ENCODE measurements at regions not wholly inside any gene's neighbourhood (a gene's known extent, or its start where the extent isn't known, plus 50 kb on each side); places are given as distances from the start of the nearest gene placed in this dataset.

DNA sequence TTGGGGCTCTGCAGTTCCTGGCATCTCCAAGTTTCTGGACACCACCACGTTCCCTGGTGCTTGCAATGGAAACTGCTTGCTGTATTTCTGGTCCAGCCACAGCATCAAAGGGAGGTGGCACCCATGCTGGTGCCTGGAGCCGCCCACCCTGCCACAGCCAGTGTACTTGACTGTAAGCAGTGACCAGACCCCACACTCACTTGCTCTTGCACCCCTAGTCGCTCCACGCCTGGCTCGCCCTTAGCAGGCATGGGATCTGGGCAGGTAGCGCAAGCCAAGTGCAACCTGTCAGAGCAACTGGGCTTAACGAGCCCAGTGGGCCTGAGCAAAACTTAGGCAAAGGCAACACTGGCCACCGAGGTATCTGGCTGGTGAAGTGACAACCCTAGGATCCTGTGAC, 648.2 kb upstream of the PCDH9 start:
- no peak overlapping the region for H3K4me2 ChIP-seq (ENCODE audit: insufficient read depth in 1 of 2, low read depth in 2 of 2, low read length in 2 of 2)
- no peak overlapping the region for H3K4ac ChIP-seq (replicated peaks; ENCODE audit: insufficient read length, low read depth, low read length)
- no peak overlapping the region for H2AFZ ChIP-seq (ENCODE audit: low read length)
- H3K36me3 ChIP-seq (ENCODE audit: control insufficient read depth in 2 of 4, insufficient read depth in 4 of 4, low read length in 3 of 4): no peaks in the 10 kb centered on the region
- no peak overlapping the region for H3K23ac ChIP-seq (ENCODE audit: insufficient read length)
- H2BK120ac ChIP-seq (replicated peaks; ENCODE audit: low read depth, low read length): no peak overlapping the region
- H2BK12ac ChIP-seq (ENCODE audit: low read depth, low read length): no peak overlapping the region
- no peak overlapping the region for H2AK5ac ChIP-seq (ENCODE audit: low read depth, low read length)
- TF ChIP-seq TCF12 (IDR thresholded peaks at IDR 0.05; ENCODE audit: low read depth, low read length) (no peak), KDM1A (IDR thresholded peaks at IDR 0.05; ENCODE audit: borderline replicate concordance, low read length) (no peak), RBBP5 (IDR thresholded peaks at IDR 0.05; ENCODE audit: borderline replicate concordance, low read depth, low read length) (no peak)
- no peak overlapping the region for H4K8ac ChIP-seq (ENCODE audit: extremely low read depth, insufficient read depth, low read length)
- CTCF ChIA-PET (ENCODE audit: partially characterized antibody): no interaction called here
- H3K79me2 ChIP-seq (ENCODE audit: control insufficient read depth in 1 of 2, insufficient read depth in 2 of 2, low read length in 2 of 2): no peaks in the 10 kb centered on the region
- no peaks in the 10 kb centered on the region for H3K23me2 ChIP-seq (ENCODE audit: low read depth, low read length)
- no peak overlapping the region for H2BK20ac ChIP-seq (ENCODE audit: low read length)
- H3K4me3 ChIP-seq (ENCODE audit: extremely low read depth in 1 of 4, insufficient read depth in 2 of 4, low read depth in 3 of 4, low read length in 4 of 4): no peak overlapping the region
- H4K91ac ChIP-seq (replicated peaks; ENCODE audit: insufficient read length, low read length): no peak overlapping the region
- DNase-seq (ENCODE audit: low read depth in 1 of 2, low spot score in 2 of 2) (no peak), FAIRE-seq (no peak)
- H3K4me1 ChIP-seq (replicated peaks in 1 of 4; ENCODE audit: control insufficient read depth in 3 of 4, insufficient read depth in 4 of 4, low read length in 3 of 4): no peaks in the 10 kb centered on the region
- no peaks in the 10 kb centered on the region for H3K79me1 ChIP-seq (ENCODE audit: low read depth, low read length)
- no peak overlapping the region for H3K14ac ChIP-seq (ENCODE audit: insufficient read length)
- H4K20me1 ChIP-seq (replicated peaks in 1 of 2; ENCODE audit: control insufficient read depth in 1 of 2, insufficient read depth in 2 of 2, low read length in 2 of 2): no peaks in the 10 kb centered on the region
- H2BK5ac ChIP-seq (ENCODE audit: low read depth, low read length): no peak overlapping the region
- peaks cover 2 to 12% of the 10 kb centered on the region in 2 experiments; a peak in 3 of 4 replicates for H3K9me3 ChIP-seq (ENCODE audit: insufficient read depth in 2 of 2, low read depth in 1 of 2, low read length in 1 of 2)
- WGBS, 2 experiments (ENCODE audit: extremely low coverage in 1 of 2, insufficient coverage in 1 of 2, insufficient read length in 1 of 2, insufficient replicate concordance in 2 of 2, low coverage in 1 of 2, low lambda C conversion rate in 2 of 2, missing lambda C conversion rate in 1 of 2): 90% methylated on average over 8 of the region's 8 CpGs; no CpG with 5 or more reads in 1 of the 2 experiments
- no peak overlapping the region for H3K27ac ChIP-seq (ENCODE audit: low read depth, low read length)
- H4K5ac ChIP-seq (ENCODE audit: insufficient read length, low read depth, low read length): no peak overlapping the region
- no peak overlapping the region for H3K18ac ChIP-seq (ENCODE audit: extremely low read depth, low read length)
- H3K9ac ChIP-seq (replicated peaks in 1 of 4; ENCODE audit: extremely low read depth in 1 of 4, low read depth in 3 of 4, low read length in 3 of 4): no peak overlapping the region; a peak in 1 of 7 replicates
- no peaks in the 10 kb centered on the region for H3K27me3 ChIP-seq (replicated peaks in 1 of 4; ENCODE audit: control insufficient read depth in 3 of 4, extremely low read depth in 1 of 4, insufficient read depth in 3 of 4, low read length in 3 of 4)
- no peak overlapping the region for H3K56ac ChIP-seq (replicated peaks; ENCODE audit: insufficient read length, low read depth, low read length)
- no peak overlapping the region for H2BK15ac ChIP-seq (ENCODE audit: low read length)
- POLR2A ChIA-PET (ENCODE audit: partially characterized antibody): no interaction called here

Measured in H1 (cell line).